RWPE2 (cell line): ENCODE measurements at regions not wholly inside any gene's neighbourhood (a gene's known extent, or its start where the extent isn't known, plus 50 kb on each side); places are given as distances from the start of the nearest gene placed in this dataset.

Source experiments
- ATAC-seq: fragments of 200-7000 bp; cut with Tn5 transposase; 3 replicates; pipeline ENCODE4 v1.9.1; 2021; ENCODE audit warnings: low read depth
- DNase-seq: peaks from one replicate; pipeline ENCODE4 v3.0.0-alpha.2; 2020; ENCODE audit warnings: low spot score
- H3K27ac ChIP-seq: fragments of 450-650 bp; 2 replicates; pipeline ENCODE4 v1.5.1; 2017; ENCODE audit warnings: mild to moderate bottlenecking; ENCODE audit not compliant: poor library complexity, severe bottlenecking
- H3K27me3 ChIP-seq: fragments of 250-450 bp; sonication (Bioruptor Pico); 2 replicates; pipeline ENCODE4 v1.5.1; 2021; ENCODE audit warnings: mild to moderate bottlenecking, moderate library complexity; ENCODE audit not compliant: insufficient read depth, poor library complexity, severe bottlenecking
- H3K36me3 ChIP-seq: fragments of 250-450 bp; sonication (Bioruptor Pico); 2 replicates; pipeline ENCODE4 v1.5.1; 2020; ENCODE audit warnings: low read depth, mild to moderate bottlenecking, moderate library complexity
- H3K4me1 ChIP-seq: fragments of 250-450 bp; sonication (Bioruptor Pico); 2 replicates; pipeline ENCODE4 v1.5.1; 2021; ENCODE audit warnings: mild to moderate bottlenecking, moderate library complexity; ENCODE audit not compliant: insufficient read depth, poor library complexity, severe bottlenecking
- H3K4me3 ChIP-seq: fragments of 250-450 bp; sonication (Bioruptor Pico); 2 replicates; pipeline ENCODE4 v1.5.1; 2021; ENCODE audit warnings: mild to moderate bottlenecking, moderate library complexity; ENCODE audit not compliant: severe bottlenecking
- H3K9me3 ChIP-seq: fragments of 250-450 bp; sonication (Bioruptor Pico); 2 replicates; pipeline ENCODE4 v1.5.1; 2021; ENCODE audit warnings: mild to moderate bottlenecking, moderate library complexity; ENCODE audit not compliant: severe bottlenecking
- TF ChIP-seq, protein P1 (sequence below): fragments of 450-650 bp; IDR thresholded peaks from one replicate; pipeline ENCODE4 v1.5.1; 2017; ENCODE audit warnings: mild to moderate bottlenecking, moderate library complexity; ENCODE audit not compliant: poor library complexity, severe bottlenecking

DNA sequence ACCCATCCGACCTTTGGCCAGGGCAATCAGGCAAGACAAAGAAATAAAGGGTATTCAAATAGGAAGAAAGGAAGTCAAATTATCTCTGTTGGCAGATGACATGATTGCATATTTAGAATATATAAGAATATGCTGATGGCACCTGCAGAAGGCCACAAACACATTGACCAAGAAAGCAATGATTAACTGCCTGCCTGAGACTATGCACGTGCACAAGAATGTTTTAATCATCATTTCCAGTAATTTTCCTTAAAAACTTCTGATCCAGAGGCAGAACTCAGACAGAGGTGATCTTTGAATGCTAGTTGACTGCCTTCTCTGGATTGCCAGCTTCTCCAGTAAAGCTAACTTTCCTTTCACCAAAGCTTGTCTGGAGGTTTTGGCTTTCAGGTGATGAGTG, 260.2 kb downstream of the DTWD2 start:
- DNase-seq: no peak
- Histone ChIP-seq H3K9me3 (no peaks in the 10 kb centered on the region), H3K27ac (no peak overlapping the region), H3K4me1 (no peaks in the 10 kb centered on the region), H3K36me3 (no peaks in the 10 kb centered on the region), H3K4me3 (no peak overlapping the region), H3K27me3 (no peaks in the 10 kb centered on the region)
- TF ChIP-seq, protein P1, sequence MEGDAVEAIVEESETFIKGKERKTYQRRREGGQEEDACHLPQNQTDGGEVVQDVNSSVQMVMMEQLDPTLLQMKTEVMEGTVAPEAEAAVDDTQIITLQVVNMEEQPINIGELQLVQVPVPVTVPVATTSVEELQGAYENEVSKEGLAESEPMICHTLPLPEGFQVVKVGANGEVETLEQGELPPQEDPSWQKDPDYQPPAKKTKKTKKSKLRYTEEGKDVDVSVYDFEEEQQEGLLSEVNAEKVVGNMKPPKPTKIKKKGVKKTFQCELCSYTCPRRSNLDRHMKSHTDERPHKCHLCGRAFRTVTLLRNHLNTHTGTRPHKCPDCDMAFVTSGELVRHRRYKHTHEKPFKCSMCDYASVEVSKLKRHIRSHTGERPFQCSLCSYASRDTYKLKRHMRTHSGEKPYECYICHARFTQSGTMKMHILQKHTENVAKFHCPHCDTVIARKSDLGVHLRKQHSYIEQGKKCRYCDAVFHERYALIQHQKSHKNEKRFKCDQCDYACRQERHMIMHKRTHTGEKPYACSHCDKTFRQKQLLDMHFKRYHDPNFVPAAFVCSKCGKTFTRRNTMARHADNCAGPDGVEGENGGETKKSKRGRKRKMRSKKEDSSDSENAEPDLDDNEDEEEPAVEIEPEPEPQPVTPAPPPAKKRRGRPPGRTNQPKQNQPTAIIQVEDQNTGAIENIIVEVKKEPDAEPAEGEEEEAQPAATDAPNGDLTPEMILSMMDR: no peak
- no peak for ATAC-seq

DNA sequence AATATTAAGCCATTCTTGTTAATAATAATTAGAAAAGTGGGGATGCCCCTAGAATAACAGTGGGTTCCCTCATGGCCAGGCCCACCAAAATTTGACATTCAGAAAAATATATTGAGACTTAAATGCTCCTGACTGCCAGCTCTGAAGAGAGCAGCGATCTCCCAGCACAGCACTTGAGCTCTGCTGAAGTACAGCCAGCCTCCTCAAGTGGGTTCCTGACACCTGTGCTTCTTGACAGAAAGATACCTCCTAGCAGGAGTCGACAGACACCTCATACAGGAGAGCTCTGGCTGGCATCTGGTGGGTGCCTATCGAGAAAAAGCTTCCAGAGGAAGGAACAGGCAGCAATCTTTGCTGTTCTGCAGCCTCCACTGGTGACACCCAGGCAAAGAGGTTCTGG, 261.5 kb downstream of the DTWD2 start:
- TF ChIP-seq, protein P1: no peak
- ATAC-seq (no peak), DNase-seq (no peak)
- no peaks in the 10 kb centered on the region for H3K36me3 ChIP-seq
- H3K4me3 ChIP-seq: no peak overlapping the region
- H3K27ac ChIP-seq: no peak overlapping the region
- no peaks in the 10 kb centered on the region for H3K4me1 ChIP-seq
- no peaks in the 10 kb centered on the region for H3K9me3 ChIP-seq
- no peaks in the 10 kb centered on the region for H3K27me3 ChIP-seq

DNA sequence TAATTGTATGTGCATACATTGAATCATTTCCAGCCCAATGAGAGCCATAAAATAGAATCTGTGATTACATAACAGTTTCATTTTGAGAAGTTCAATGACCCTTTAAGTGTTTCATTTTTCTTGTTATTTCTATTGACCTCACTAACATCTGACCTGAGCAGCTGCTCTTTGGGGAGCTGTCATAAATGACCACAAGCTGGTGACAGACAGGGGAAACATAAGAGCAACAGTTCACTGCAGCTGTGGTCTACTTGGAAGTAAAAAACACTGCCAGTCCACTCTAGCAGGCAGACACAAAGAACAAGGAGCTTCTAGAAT, 265.4 kb downstream of the DTWD2 start:
- no peaks in the 10 kb centered on the region for H3K9me3 ChIP-seq
- DNase-seq: no peak
- H3K4me3 ChIP-seq: no peak overlapping the region
- ATAC-seq: no peak; the same call in 2 of the 3 replicates
- no peaks in the 10 kb centered on the region for H3K36me3 ChIP-seq
- TF ChIP-seq, protein P1: no peak
- H3K27ac ChIP-seq: no peak overlapping the region
- no peaks in the 10 kb centered on the region for H3K27me3 ChIP-seq
- H3K4me1 ChIP-seq: no peaks in the 10 kb centered on the region

DNA sequence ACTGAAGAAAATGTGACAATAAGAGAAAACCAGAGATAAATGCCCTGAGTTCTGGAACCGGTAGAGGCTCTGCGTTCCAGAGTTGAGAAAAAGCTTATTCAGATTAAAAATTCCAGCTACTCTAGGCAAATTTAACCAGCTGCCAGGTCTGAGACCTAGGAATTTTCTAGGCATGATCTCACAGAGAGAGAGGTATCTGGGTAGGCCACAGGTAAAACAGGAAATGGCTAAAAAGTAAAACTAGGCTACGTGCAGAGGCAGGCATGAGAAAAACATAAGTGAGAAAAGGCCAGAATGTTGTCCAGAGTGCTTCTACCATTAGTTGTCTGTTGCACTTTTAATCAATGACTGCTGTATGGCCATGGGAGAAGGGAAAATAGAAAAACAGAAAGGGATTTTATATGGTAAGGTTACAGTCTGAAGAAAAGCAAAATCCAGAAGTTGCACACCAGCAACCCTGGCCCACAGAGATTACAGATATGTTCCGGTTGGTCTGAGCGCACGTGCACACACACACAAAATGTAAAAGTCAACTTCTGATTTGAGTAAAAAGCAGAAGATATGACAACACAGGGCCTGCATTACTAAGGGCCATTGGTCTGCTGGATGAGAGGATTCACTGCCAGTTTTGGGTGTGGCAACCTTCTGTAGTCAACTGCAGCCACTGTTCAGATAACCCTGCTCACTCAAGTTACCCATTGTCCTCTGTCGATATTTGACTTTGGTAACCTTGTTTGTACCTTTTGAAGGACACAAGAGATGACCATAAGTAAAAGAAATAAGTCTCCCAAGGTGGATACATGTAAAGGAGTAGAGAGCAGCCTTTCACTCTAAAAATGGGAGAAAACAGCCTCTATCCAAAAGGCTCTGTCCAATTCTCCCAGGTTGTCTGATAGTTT, 266.0 kb downstream of the DTWD2 start:
- H3K27me3 ChIP-seq: no peaks in the 10 kb centered on the region
- H3K36me3 ChIP-seq: no peaks in the 10 kb centered on the region
- TF ChIP-seq, protein P1: no peak
- no peaks in the 10 kb centered on the region for H3K9me3 ChIP-seq
- H3K27ac ChIP-seq: no peak overlapping the region
- no peak for ATAC-seq
- no peak overlapping the region for H3K4me3 ChIP-seq
- no peaks in the 10 kb centered on the region for H3K4me1 ChIP-seq
- DNase-seq: no peak

DNA sequence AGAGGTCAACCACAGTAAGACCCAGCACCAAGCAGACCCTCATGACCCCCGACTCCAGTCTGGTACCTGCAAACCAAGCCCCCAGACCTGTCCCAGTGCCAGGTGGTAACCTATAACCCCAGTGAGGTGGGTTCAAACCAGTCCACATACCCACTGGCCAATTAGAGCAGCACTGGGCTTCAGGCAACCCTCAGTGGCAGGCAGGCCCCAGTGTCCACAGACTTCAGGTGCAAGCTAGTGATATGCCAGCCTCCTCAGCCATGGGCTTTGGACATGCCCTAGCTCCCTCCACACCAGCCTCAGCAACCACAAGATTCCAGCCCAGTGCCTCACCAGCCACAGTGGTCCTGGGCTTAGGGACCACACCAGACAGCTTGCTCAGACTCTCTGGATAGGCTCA, 276.6 kb downstream of the DTWD2 start:
- ATAC-seq (no peak), DNase-seq (no peak)
- Histone ChIP-seq H3K27me3 (no peaks in the 10 kb centered on the region), H3K4me3 (no peak overlapping the region), H3K9me3 (peaks cover 7% of the 10 kb centered on the region), H3K4me1 (no peaks in the 10 kb centered on the region), H3K36me3 (no peaks in the 10 kb centered on the region), H3K27ac (no peak overlapping the region)
- TF ChIP-seq, protein P1: no peak
